Nephron progenitor cell (in vitro differentiated cells): ENCODE measurements at regions not wholly inside any gene's neighbourhood (a gene's known extent, or its start where the extent isn't known, plus 50 kb on each side); places are given as distances from the start of the nearest gene placed in this dataset.
"Not testable (repeated sequence)": the region's sequence is repeated elsewhere in the genome, so short reads cannot be mapped to it uniquely, and the experiment has no call there.

Source experiments
- DNase-seq: peaks from one replicate; pipeline ENCODE4 v3.0.0; 2021
- H3K27ac Mint-ChIP-seq: 2 replicates; pipeline ENCODE4 v1.8.0; 2021; ENCODE audit warnings: mild to moderate bottlenecking, moderate library complexity, mixed read lengths
- H3K27me3 Mint-ChIP-seq: 2 replicates; pipeline ENCODE4 v1.8.0; 2021; ENCODE audit warnings: mild to moderate bottlenecking, low read depth, mixed read lengths; ENCODE audit not compliant: poor library complexity
- H3K36me3 Mint-ChIP-seq: 2 replicates; pipeline ENCODE4 v1.8.0; 2021; ENCODE audit warnings: low read depth, mixed read lengths
- H3K4me1 Mint-ChIP-seq: 2 replicates; pipeline ENCODE4 v1.8.0; 2021; ENCODE audit warnings: mixed read lengths
- H3K4me3 Mint-ChIP-seq: 2 replicates; pipeline ENCODE4 v1.8.0; 2021; ENCODE audit warnings: mild to moderate bottlenecking, moderate library complexity, mixed read lengths
- H3K9me3 Mint-ChIP-seq: 2 replicates; pipeline ENCODE4 v1.8.0; 2021; ENCODE audit warnings: mild to moderate bottlenecking, moderate library complexity, mixed read lengths
- TF ChIP-seq, protein P1 (sequence below): fragments of 200-600 bp; sonication (generic); IDR thresholded peaks from 2 replicates; pipeline ENCODE4 v1.5.0; 2021; ENCODE audit warnings: antibody characterized with exemption

DNA sequence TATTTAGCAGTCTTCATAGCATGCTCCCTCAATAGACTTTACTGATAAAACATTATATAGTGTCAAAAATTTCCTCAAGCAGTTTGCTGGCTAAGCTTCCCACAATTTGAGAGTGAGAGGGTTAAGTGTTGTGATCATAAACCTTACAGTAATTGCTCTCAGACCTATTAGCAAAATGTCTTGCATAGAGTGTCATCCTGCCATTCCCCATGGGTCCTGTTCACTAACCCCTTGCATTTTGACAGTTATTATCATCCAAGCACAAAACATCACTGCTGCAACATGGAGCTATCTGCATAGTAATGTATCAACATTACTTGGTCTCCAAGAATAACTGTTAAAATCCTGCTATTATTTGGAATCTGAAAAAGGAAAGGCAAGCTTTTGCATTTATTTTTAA, 196.1 kb upstream of the GK2 start:
- Mint-ChIP-seq H3K4me1 (peaks cover 5% of the 10 kb centered on the region), H3K4me3 (no peak overlapping the region), H3K27ac (no peak overlapping the region), H3K27me3 (no peaks in the 10 kb centered on the region), H3K9me3 (no peaks in the 10 kb centered on the region), H3K36me3 (no peaks in the 10 kb centered on the region)
- TF ChIP-seq, protein P1, sequence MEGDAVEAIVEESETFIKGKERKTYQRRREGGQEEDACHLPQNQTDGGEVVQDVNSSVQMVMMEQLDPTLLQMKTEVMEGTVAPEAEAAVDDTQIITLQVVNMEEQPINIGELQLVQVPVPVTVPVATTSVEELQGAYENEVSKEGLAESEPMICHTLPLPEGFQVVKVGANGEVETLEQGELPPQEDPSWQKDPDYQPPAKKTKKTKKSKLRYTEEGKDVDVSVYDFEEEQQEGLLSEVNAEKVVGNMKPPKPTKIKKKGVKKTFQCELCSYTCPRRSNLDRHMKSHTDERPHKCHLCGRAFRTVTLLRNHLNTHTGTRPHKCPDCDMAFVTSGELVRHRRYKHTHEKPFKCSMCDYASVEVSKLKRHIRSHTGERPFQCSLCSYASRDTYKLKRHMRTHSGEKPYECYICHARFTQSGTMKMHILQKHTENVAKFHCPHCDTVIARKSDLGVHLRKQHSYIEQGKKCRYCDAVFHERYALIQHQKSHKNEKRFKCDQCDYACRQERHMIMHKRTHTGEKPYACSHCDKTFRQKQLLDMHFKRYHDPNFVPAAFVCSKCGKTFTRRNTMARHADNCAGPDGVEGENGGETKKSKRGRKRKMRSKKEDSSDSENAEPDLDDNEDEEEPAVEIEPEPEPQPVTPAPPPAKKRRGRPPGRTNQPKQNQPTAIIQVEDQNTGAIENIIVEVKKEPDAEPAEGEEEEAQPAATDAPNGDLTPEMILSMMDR = no peak
- no peak for DNase-seq

DNA sequence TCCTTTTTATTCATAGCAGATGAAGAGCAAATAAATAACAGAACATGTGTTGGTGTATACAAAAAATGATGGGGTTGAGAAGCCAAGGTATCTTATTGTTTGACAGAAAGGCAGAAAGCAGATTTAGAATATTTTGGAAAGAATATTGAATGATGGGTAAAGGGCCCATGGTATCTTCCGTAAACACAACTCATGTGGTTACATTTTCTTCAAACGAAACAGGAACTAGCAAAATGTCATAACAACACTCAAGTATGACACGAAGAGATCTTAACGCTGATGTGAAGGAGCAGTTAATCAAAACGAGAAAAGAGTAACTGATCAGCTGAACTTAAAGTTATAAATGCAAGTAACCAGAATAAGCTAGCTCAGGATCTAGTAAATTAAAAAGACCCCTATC, 195.7 kb upstream of the GK2 start:
- H3K4me1 Mint-ChIP-seq = peaks cover 5% of the 10 kb centered on the region
- no peak for DNase-seq
- H3K27me3 Mint-ChIP-seq = no peaks in the 10 kb centered on the region
- H3K36me3 Mint-ChIP-seq = no peaks in the 10 kb centered on the region
- H3K27ac Mint-ChIP-seq = no peak overlapping the region
- TF ChIP-seq, protein P1 = no peak
- H3K9me3 Mint-ChIP-seq = no peaks in the 10 kb centered on the region
- no peak overlapping the region for H3K4me3 Mint-ChIP-seq

DNA sequence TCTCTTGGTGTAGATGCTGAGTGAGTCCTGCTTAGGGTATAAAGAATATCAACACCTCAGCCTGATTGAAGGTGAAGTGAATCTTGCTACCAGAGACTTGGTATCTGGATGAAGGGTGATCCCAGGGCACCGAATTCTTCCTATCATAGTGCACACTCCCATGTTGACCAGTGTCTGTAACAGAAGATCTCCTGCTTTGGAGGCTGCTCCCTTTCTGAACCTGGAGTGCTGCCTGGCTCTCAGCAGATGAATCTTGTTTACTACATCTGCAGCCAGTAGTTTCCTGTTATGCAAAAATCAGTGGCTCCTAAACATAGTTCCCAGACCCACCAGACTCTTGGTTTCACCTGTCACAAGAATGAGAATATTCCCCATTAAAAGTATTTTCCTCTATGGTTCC, 191.7 kb upstream of the GK2 start:
- Mint-ChIP-seq H3K27me3 (no peaks in the 10 kb centered on the region), H3K4me1 (no peaks in the 10 kb centered on the region), H3K9me3 (no peaks in the 10 kb centered on the region), H3K4me3 (no peak overlapping the region), H3K36me3 (no peaks in the 10 kb centered on the region), H3K27ac (no peak overlapping the region)
- TF ChIP-seq, protein P1 = no peak
- DNase-seq = no peak

DNA sequence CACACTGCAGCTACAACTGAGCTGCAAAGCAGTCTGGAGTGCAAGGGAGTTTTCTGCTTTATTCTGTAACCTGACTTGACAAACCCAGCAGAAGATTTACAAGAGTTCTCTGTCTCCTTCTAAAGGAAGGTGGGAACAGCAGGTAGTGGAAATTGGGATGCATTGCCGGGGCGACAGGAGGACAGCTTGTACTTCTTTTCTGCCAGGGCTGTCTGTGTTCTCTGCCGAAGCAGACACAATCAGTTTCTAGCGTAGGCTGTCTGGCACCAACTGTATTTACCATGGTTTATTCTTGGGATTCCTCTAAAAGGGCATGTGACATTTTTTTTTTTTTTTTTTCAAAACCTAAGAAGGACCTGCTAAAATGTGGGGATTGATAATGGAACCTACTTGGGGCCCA, 190.8 kb upstream of the GK2 start:
- Mint-ChIP-seq H3K36me3 (no peaks in the 10 kb centered on the region), H3K27me3 (no peaks in the 10 kb centered on the region), H3K4me1 (no peaks in the 10 kb centered on the region), H3K9me3 (no peaks in the 10 kb centered on the region), H3K27ac (no peak overlapping the region), H3K4me3 (no peak overlapping the region)
- no peak for DNase-seq
- TF ChIP-seq, protein P1 = no peak

DNA sequence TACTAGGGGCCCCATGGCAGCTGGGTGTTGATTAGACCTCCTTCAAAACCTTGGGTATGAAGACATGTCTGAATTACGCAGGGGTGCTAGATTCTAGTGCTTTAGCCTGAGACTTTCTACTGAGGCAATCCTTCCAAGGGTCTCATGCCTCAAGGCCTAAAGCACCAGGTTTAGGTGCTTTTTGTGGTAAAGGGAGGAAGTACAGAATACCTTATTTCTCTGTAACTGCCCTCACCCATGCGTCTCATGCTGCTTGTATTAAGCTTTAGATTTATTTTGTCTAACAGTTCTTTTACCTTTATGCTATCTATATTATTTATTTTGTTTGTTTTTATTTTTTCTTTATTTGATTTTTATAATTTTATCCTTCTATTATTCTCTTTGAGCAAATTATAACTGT, 190.2 kb upstream of the GK2 start:
- Mint-ChIP-seq H3K9me3 (no peaks in the 10 kb centered on the region), H3K4me1 (no peaks in the 10 kb centered on the region), H3K4me3 (no peak overlapping the region), H3K27ac (no peak overlapping the region), H3K27me3 (no peaks in the 10 kb centered on the region), H3K36me3 (no peaks in the 10 kb centered on the region)
- no peak for DNase-seq
- TF ChIP-seq, protein P1 = no peak

DNA sequence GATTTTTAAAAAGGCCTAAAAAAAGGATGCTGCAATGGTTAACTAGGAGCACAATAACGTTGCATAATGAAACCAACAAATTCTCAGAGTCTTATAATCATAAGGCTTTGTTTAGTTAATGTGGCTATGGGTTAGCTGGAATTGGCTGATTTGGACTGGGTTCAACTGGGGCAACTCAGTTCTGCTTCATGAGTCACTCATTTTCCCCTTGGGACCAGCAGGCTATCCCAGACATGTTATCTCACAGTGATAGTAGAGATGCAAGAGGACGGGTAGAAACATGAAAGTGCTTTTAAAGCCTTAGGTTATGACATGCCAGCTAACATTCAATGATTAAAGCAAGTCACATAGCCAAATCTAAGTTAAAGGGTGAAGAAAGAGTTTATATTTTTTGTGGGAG, 189.2 kb upstream of the GK2 start:
- Mint-ChIP-seq H3K27me3 (no peaks in the 10 kb centered on the region), H3K27ac (no peak overlapping the region), H3K9me3 (no peaks in the 10 kb centered on the region), H3K4me1 (no peaks in the 10 kb centered on the region), H3K4me3 (no peak overlapping the region), H3K36me3 (no peaks in the 10 kb centered on the region)
- TF ChIP-seq, protein P1 = no peak
- no peak for DNase-seq

DNA sequence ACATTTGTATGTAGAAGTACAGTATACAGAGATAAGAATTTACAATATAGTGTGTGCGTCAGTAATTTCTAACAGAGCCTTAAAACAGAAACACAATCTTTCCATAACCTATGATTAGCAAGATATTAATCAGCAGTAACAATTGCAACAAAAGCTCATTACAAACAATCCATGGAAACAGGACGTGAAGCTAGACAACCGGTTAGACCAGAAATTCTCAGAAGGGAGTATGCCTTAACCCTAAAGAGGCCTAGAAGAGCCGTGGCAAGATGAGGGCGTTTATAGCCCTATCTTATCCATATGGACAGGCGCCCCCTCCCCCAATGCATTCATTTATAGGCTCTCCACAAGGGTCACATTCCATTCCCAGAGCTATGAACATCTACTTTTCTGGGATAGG, 184.2 kb upstream of the GK2 start:
- not testable (repeated sequence) for H3K4me1 Mint-ChIP-seq, H3K36me3 Mint-ChIP-seq, H3K9me3 Mint-ChIP-seq, H3K4me3 Mint-ChIP-seq, H3K27me3 Mint-ChIP-seq, H3K27ac Mint-ChIP-seq, DNase-seq
